ENCODE measurements at regions not wholly inside any gene's neighbourhood (a gene's known extent, or its start where the extent isn't known, plus 50 kb on each side); places are given as distances from the start of the nearest gene placed in this dataset.

DNA sequence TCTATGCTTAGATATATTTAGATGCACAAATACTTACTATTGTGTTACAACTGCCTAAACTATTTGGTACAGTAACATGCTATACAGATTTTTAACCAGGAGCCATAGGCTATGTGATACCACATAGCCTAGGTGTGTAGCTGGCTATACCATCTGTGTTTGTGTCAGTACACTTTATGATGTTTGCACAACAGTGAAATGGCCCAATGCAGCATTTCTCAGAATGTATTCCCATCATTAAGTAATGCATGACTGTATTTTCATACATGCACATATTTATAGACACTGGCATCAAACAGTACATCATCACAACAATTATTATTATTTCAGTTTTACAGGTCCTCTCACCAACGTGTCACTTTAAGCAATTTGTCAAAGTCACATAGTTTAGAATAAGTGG, 979.5 kb upstream of the TENM4 start:
- Mint-ChIP-seq H3K27me3 (ENCODE audit: low read depth) (no peaks in the 10 kb centered on the region), H3K9me3 (peaks cover 10% of the 10 kb centered on the region)

GRCh38 chr11:80417681-80418080, 976.9 kb upstream of the TENM4 start:
- peaks cover 15% of the 10 kb centered on the region for H3K9me3 Mint-ChIP-seq
- no peak overlapping the region for H3K4me3 Mint-ChIP-seq
- H3K36me3 Mint-ChIP-seq (ENCODE audit: low read depth): no peaks in the 10 kb centered on the region
- no peak overlapping the region for H3K27ac Mint-ChIP-seq
- no peaks in the 10 kb centered on the region for H3K4me1 Mint-ChIP-seq (ENCODE audit: low read depth)
- H3K27me3 Mint-ChIP-seq (ENCODE audit: low read depth): no peaks in the 10 kb centered on the region

More for the DNA sequence above, 979.5 kb upstream of the TENM4 start:
- no peak overlapping the region for H3K4me3 Mint-ChIP-seq
- H3K4me1 Mint-ChIP-seq (ENCODE audit: low read depth): no peaks in the 10 kb centered on the region
- H3K36me3 Mint-ChIP-seq (ENCODE audit: low read depth): no peaks in the 10 kb centered on the region
- H3K27ac Mint-ChIP-seq: no peak overlapping the region

- Mint-ChIP-seq H3K36me3 (ENCODE audit: low read depth) (no peaks in the 10 kb centered on the region), H3K4me1 (ENCODE audit: low read depth) (no peaks in the 10 kb centered on the region), H3K27ac (no peak overlapping the region), H3K27me3 (ENCODE audit: low read depth) (no peaks in the 10 kb centered on the region), H3K9me3 (peaks cover 21% of the 10 kb centered on the region), H3K4me3 (no peak overlapping the region)
These were observed 974.8 kb upstream of the TENM4 start for GRCh38 chr11:80415580-80415979.

GRCh38 chr11:80414181-80415165, 973.6 kb upstream of the TENM4 start:
- Mint-ChIP-seq H3K27ac (no peak overlapping the region), H3K9me3 (peaks cover 21% of the 10 kb centered on the region), H3K36me3 (ENCODE audit: low read depth) (no peaks in the 10 kb centered on the region)

DNA sequence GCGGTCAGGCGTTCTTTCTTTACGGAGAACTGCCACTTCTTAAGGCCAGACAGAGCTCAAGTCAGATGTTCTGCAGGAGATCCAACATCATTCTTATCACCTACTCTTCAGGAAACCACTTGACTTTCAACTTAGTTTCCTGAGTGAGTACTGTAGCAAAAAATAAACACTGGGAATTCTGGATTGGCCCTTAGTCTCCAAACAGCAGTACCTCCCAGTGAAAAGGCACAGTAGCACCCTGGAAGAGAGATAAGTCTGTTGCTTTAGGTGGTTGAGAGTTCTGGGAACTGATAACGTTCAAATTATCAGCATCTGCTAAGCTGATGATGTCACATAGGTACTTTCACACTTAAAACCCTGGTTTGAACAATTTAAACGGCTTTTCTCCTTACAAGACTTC, 971.8 kb upstream of the TENM4 start:
- no peaks in the 10 kb centered on the region for H3K36me3 Mint-ChIP-seq (ENCODE audit: low read depth)
- H3K4me3 Mint-ChIP-seq: no peak overlapping the region
- no peaks in the 10 kb centered on the region for H3K4me1 Mint-ChIP-seq (ENCODE audit: low read depth)
- H3K27me3 Mint-ChIP-seq (ENCODE audit: low read depth): no peaks in the 10 kb centered on the region
- H3K9me3 Mint-ChIP-seq: peaks cover 30% of the 10 kb centered on the region
- no peak overlapping the region for H3K27ac Mint-ChIP-seq

More at GRCh38 chr11:80414181-80415165, 973.6 kb upstream of the TENM4 start:
- Mint-ChIP-seq H3K27me3 (ENCODE audit: low read depth) (no peaks in the 10 kb centered on the region), H3K4me3 (no peak overlapping the region), H3K4me1 (ENCODE audit: low read depth) (no peaks in the 10 kb centered on the region)

DNA sequence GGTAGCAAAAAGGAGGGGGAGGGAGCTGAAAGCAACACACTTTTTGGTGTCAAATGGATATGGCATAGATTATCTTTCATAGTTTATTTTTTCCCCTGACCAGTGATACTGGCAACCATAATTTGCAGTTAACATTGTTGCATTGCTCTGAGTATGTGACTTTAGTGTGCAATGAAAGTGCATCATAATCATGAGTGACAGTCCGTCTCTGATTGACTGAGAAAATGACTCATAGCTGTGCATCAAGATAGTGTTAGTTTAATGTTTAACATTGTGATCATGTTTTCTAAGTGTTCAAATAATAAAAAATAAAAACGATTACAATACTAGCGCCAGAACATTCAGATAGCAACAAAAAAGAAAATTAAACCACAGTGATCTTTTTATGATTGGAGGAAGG, 952.4 kb upstream of the TENM4 start:
- Mint-ChIP-seq H3K4me3 (no peak overlapping the region), H3K27me3 (ENCODE audit: low read depth) (no peaks in the 10 kb centered on the region), H3K36me3 (ENCODE audit: low read depth) (no peaks in the 10 kb centered on the region), H3K4me1 (ENCODE audit: low read depth) (no peaks in the 10 kb centered on the region), H3K9me3 (peaks cover under 1% of the 10 kb centered on the region), H3K27ac (no peak overlapping the region)

DNA sequence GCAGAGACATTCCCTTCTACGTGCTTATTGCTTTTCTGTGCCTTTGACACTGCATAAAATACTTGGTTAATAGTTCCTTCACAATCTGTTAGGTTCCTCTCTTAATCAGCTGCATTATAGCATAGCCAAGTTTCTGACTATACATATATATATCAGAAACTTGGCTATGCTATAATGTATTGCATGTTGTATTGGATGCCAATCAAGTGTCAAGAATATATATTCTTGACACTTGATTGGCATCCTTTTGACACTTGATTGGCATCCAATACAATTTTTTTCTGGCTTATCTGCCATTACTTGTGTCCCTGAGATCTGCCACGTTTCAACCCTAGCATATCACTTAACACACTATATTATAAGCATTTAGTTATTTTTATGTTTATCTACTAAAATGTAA, 949.7 kb upstream of the TENM4 start:
- no peak overlapping the region for H3K27ac Mint-ChIP-seq
- no peaks in the 10 kb centered on the region for H3K4me1 Mint-ChIP-seq (ENCODE audit: low read depth)
- peaks cover 11% of the 10 kb centered on the region for H3K9me3 Mint-ChIP-seq
- no peaks in the 10 kb centered on the region for H3K36me3 Mint-ChIP-seq (ENCODE audit: low read depth)
- no peak overlapping the region for H3K4me3 Mint-ChIP-seq
- no peaks in the 10 kb centered on the region for H3K27me3 Mint-ChIP-seq (ENCODE audit: low read depth)

- no peaks in the 10 kb centered on the region for H3K27me3 Mint-ChIP-seq (ENCODE audit: low read depth)
- peaks cover 11% of the 10 kb centered on the region for H3K9me3 Mint-ChIP-seq
- H3K27ac Mint-ChIP-seq: no peak overlapping the region
- H3K36me3 Mint-ChIP-seq (ENCODE audit: low read depth): no peaks in the 10 kb centered on the region
- H3K4me3 Mint-ChIP-seq: no peak overlapping the region
- no peaks in the 10 kb centered on the region for H3K4me1 Mint-ChIP-seq (ENCODE audit: low read depth)
These were observed 947.7 kb upstream of the TENM4 start for GRCh38 chr11:80388536-80388935.

GRCh38 chr11:80388130-80388529, 947.3 kb upstream of the TENM4 start:
- no peak overlapping the region for H3K4me3 Mint-ChIP-seq
- H3K4me1 Mint-ChIP-seq (ENCODE audit: low read depth): no peaks in the 10 kb centered on the region
- H3K27ac Mint-ChIP-seq: no peak overlapping the region
- H3K27me3 Mint-ChIP-seq (ENCODE audit: low read depth): no peaks in the 10 kb centered on the region
- H3K36me3 Mint-ChIP-seq (ENCODE audit: low read depth): no peaks in the 10 kb centered on the region
- H3K9me3 Mint-ChIP-seq: peaks cover 11% of the 10 kb centered on the region

DNA sequence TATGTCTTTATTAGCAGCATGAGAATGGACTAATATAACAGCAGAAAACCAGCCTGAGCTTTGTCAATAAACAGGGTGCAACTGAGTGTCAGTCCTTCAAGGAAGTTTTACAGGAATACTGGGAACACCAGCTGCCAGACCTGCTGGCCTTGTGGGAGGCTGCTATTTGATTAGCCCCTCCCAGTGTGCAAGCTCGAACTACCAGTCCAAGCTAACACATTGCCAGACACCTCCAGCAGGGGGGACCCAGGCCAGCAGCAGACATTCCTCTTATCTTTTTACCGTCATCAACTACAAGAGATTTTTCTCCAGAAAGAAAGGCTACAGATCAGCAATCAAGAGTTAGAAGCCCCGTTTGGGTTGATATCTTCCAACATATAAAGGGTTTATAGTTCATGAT, 942.8 kb upstream of the TENM4 start:
- Mint-ChIP-seq H3K4me1 (ENCODE audit: low read depth) (no peaks in the 10 kb centered on the region), H3K27me3 (ENCODE audit: low read depth) (no peaks in the 10 kb centered on the region), H3K36me3 (ENCODE audit: low read depth) (no peaks in the 10 kb centered on the region), H3K9me3 (peaks cover 11% of the 10 kb centered on the region), H3K4me3 (no peak overlapping the region), H3K27ac (no peak overlapping the region)

DNA sequence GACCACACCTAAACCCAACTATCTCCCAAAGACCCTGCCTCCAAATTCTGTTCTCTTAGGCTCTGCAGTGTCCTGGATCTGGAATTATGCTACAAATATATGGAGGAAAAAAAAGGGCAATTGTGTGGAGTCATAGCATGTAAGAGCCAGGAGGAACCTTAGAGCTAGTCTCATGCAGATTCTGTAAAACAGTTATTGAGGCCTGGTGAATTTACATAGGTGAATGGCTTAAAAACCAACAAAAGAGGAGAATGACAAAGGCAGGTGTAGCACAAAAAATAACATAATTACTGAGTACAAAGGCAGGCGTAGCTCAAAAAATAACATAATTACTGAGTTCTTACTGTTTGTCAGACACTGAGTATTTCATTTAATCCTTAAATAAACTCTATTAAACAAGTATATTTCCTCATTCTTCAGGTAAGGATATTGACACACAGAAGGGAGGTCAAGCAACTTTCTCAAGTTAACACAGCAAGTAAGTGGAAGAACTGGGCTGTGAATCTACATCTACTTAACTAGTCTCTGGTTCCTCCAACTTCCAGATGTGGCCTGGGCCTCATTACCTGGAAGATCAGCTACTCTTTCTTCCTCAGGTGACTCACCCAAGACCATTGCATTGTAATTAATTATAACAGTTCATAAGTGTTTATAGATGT, 938.9 kb upstream of the TENM4 start:
- Mint-ChIP-seq H3K27ac (no peak overlapping the region), H3K27me3 (ENCODE audit: low read depth) (no peaks in the 10 kb centered on the region), H3K9me3 (peaks cover 3% of the 10 kb centered on the region)

GRCh38 chr11:80371931-80372330, 931.1 kb upstream of the TENM4 start:
- Mint-ChIP-seq H3K27me3 (ENCODE audit: low read depth) (no peaks in the 10 kb centered on the region), H3K36me3 (ENCODE audit: low read depth) (no peaks in the 10 kb centered on the region), H3K9me3 (peaks cover 13% of the 10 kb centered on the region), H3K27ac (no peak overlapping the region), H3K4me3 (no peak overlapping the region), H3K4me1 (ENCODE audit: low read depth) (no peaks in the 10 kb centered on the region)

More for the DNA sequence above, 938.9 kb upstream of the TENM4 start:
- H3K4me3 Mint-ChIP-seq: no peak overlapping the region
- no peaks in the 10 kb centered on the region for H3K36me3 Mint-ChIP-seq (ENCODE audit: low read depth)
- H3K4me1 Mint-ChIP-seq (ENCODE audit: low read depth): no peaks in the 10 kb centered on the region

DNA sequence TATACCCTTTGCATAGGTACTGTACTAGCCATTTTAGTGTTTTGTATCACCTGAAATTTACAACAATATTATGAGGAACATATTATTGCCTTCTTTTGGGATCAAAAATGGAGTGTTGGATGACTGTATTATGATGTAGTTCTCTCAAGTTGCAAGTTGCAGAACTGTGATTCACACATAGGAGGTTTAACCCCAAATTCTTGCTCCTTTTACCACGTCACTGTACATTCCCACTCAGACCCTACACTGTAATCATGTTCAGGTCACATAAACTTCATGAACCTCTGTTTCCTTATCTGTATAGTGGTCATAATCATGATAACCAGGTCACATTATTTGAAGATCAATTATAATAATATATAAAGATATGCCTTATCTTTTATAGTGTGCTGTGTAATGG, 925.1 kb upstream of the TENM4 start:
- no peaks in the 10 kb centered on the region for H3K4me1 Mint-ChIP-seq (ENCODE audit: low read depth)
- H3K36me3 Mint-ChIP-seq (ENCODE audit: low read depth): no peaks in the 10 kb centered on the region
- no peaks in the 10 kb centered on the region for H3K27me3 Mint-ChIP-seq (ENCODE audit: low read depth)
- peaks cover 9% of the 10 kb centered on the region for H3K9me3 Mint-ChIP-seq
- H3K4me3 Mint-ChIP-seq: no peak overlapping the region
- H3K27ac Mint-ChIP-seq: no peak overlapping the region

DNA sequence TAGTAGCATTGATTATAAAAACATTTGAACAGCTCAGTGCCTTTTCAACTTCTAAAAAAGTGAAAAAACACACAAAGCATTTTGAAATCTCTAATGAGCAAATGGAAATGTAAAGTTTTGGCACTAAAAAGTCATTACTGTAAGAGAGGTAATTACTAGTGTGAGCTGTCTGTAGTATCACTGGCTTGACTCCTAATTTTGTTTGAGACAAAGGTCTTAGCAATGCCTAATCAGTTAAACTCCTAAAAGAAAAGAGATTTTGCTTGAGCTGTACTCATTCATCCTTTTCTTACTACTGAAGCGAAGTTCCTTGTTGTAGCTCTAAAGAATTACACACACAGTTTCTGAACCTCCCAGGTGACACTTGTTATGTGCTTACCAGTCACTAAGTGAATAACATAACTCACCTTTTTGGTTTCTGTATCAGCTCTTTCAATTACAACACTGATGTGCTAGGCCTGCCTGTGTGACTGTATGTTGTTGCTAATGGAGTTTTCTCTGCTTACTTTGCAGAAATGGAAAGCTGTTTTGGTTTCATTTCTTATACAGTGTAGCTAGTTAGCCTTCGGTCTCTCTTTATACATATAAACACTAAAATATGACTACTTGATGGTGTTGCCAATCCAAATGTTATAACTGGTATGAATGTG, 924.4 kb upstream of the TENM4 start:
- Mint-ChIP-seq H3K27ac (no peak overlapping the region), H3K27me3 (ENCODE audit: low read depth) (no peaks in the 10 kb centered on the region), H3K4me3 (no peak overlapping the region), H3K36me3 (ENCODE audit: low read depth) (no peaks in the 10 kb centered on the region), H3K4me1 (ENCODE audit: low read depth) (no peaks in the 10 kb centered on the region), H3K9me3 (peaks cover 10% of the 10 kb centered on the region)
